ENCODE measurements at regions not wholly inside any gene's neighbourhood (a gene's known extent, or its start where the extent isn't known, plus 50 kb on each side); places are given as distances from the start of the nearest gene placed in this dataset.

DNA sequence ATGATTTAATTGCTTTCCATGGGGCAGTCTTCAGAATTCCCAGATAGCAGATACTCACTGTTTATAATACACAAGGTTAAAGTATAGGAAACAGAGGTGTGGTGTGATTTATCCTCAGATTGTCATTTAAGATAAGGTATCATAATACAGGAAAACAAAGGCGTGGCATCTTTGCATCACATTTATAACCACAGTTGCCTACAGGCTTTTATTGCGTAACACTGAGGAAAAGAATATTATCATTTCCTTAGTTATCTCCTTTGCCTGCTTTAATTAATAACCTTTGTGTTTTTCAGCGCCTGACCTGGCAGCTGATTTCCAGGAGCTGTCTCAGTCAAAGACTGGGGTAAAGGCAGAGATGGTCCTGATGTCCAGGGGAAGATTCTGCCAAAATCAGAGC is 68.8 kb downstream of the SSX7 start:
- no peaks in the 10 kb centered on the region for H4K20me1 ChIP-seq (ENCODE audit: control insufficient read depth, insufficient read depth, low read length, poor library complexity, severe bottlenecking)
- no peaks in the 10 kb centered on the region for H3K79me2 ChIP-seq (ENCODE audit: control insufficient read depth, insufficient read depth, low read length)
- ChIA-PET CTCF (no interaction called here), POLR2A (no interaction called here)
- DNase-seq: no peak
- Mint-ChIP-seq H3K27me3 (no peaks in the 10 kb centered on the region), H3K4me3 (no peak overlapping the region), H3K4me1 (no peaks in the 10 kb centered on the region), H3K9me3 (ENCODE audit: insufficient read depth) (no peaks in the 10 kb centered on the region), H3K27ac (no peak overlapping the region)
- TF ChIP-seq CTCF (IDR thresholded peaks at IDR 0.05) (no peak), EZH2 (IDR thresholded peaks at IDR 0.05; ENCODE audit: borderline replicate concordance, insufficient read depth, low read depth, low read length, poor library complexity, severe bottlenecking) (no peak)
- no peak overlapping the region for H3K9ac ChIP-seq (ENCODE audit: low read length)
- no peaks in the 10 kb centered on the region for H3K4me1 ChIP-seq (ENCODE audit: control insufficient read depth in 2 of 2, insufficient read depth in 2 of 2, low read length in 2 of 2)
- ATAC-seq (ENCODE audit: low read depth): no peak
- H3K4me2 ChIP-seq (replicated peaks; ENCODE audit: low read depth, low read length, poor library complexity, severe bottlenecking): no peak overlapping the region
- H3K9me3 ChIP-seq (ENCODE audit: control extremely low read depth in 1 of 3, control insufficient read depth in 2 of 3, insufficient read depth in 1 of 3, low read length in 2 of 3): no peaks in the 10 kb centered on the region
- H3K4me3 ChIP-seq (ENCODE audit: control extremely low read depth in 1 of 5, extremely low read depth in 1 of 5, insufficient read depth in 1 of 5, low read depth in 2 of 5, low read length in 4 of 5): no peak overlapping the region
- H3K27ac ChIP-seq (ENCODE audit: low read length in 2 of 2): no peak overlapping the region
- intact Hi-C loops (cut with micrococcal nuclease): no loop called here
- WGBS (ENCODE audit: insufficient coverage): no CpG with 5 or more reads among the region's 3 CpGs
- H3K27me3 ChIP-seq (replicated peaks in 1 of 4; ENCODE audit: control extremely low read depth in 1 of 4, control insufficient read depth in 3 of 4, insufficient read depth in 4 of 4, low read length in 3 of 4): no peaks in the 10 kb centered on the region
- no peaks in the 10 kb centered on the region for H3K36me3 ChIP-seq (replicated peaks in 1 of 2; ENCODE audit: control extremely low read depth in 1 of 2, control insufficient read depth in 1 of 2, extremely low read depth in 1 of 2, insufficient read depth in 2 of 2, low read length in 1 of 2)
- no peak overlapping the region for H2AFZ ChIP-seq (ENCODE audit: insufficient read depth, low read depth, low read length, poor library complexity, severe bottlenecking)

- ATAC-seq (ENCODE audit: low read depth) (no peak), DNase-seq (no peak)
- Histone ChIP-seq H3K4me2 (replicated peaks; ENCODE audit: low read depth, low read length, poor library complexity, severe bottlenecking) (no peak overlapping the region), H4K20me1 (ENCODE audit: control insufficient read depth, insufficient read depth, low read length, poor library complexity, severe bottlenecking) (no peaks in the 10 kb centered on the region), H3K4me1 (ENCODE audit: control insufficient read depth in 2 of 2, insufficient read depth in 2 of 2, low read length in 2 of 2) (peaks cover 0 to 3% of the 10 kb centered on the region in 2 donors), H3K36me3 (replicated peaks in 1 of 2; ENCODE audit: control extremely low read depth in 1 of 2, control insufficient read depth in 1 of 2, extremely low read depth in 1 of 2, insufficient read depth in 2 of 2, low read length in 1 of 2) (no peaks in the 10 kb centered on the region), H3K9me3 (ENCODE audit: control extremely low read depth in 1 of 3, control insufficient read depth in 2 of 3, insufficient read depth in 1 of 3, low read length in 2 of 3) (no peaks in the 10 kb centered on the region), H3K27ac (ENCODE audit: low read length in 2 of 2) (no peak overlapping the region), H2AFZ (ENCODE audit: insufficient read depth, low read depth, low read length, poor library complexity, severe bottlenecking) (no peak overlapping the region), H3K9ac (ENCODE audit: low read length) (no peak overlapping the region), H3K4me3 (ENCODE audit: control extremely low read depth in 1 of 5, extremely low read depth in 1 of 5, insufficient read depth in 1 of 5, low read depth in 2 of 5, low read length in 4 of 5) (no peak overlapping the region), H3K27me3 (replicated peaks in 1 of 4; ENCODE audit: control extremely low read depth in 1 of 4, control insufficient read depth in 3 of 4, insufficient read depth in 4 of 4, low read length in 3 of 4) (no peaks in the 10 kb centered on the region), H3K79me2 (ENCODE audit: control insufficient read depth, insufficient read depth, low read length) (no peaks in the 10 kb centered on the region)
- ChIA-PET CTCF (no interaction called here), POLR2A (no interaction called here)
- Mint-ChIP-seq H3K4me1 (peaks cover 2% of the 10 kb centered on the region), H3K27me3 (peaks cover 3% of the 10 kb centered on the region), H3K4me3 (no peak overlapping the region), H3K9me3 (ENCODE audit: insufficient read depth) (no peaks in the 10 kb centered on the region), H3K27ac (no peak overlapping the region)
- 87% methylated on average over 9 of the region's 15 CpGs for WGBS (ENCODE audit: insufficient coverage)
- intact Hi-C loops (cut with micrococcal nuclease): no loop called here
- TF ChIP-seq CTCF (IDR thresholded peaks at IDR 0.05) (no peak), EZH2 (IDR thresholded peaks at IDR 0.05; ENCODE audit: borderline replicate concordance, insufficient read depth, low read depth, low read length, poor library complexity, severe bottlenecking) (no peak)
These were observed 60.8 kb upstream of the XAGE1B start for GRCh38 chrX:52577464-52578173.
